Activated naive CD8-positive, alpha-beta T cell (primary cell): ENCODE measurements at regions not wholly inside any gene's neighbourhood (a gene's known extent, or its start where the extent isn't known, plus 50 kb on each side); places are given as distances from the start of the nearest gene placed in this dataset.
A peak's percentile ranks its signal among the peaks of the same experiment; 100 is the strongest.
"Not testable (repeated sequence)": the region's sequence is repeated elsewhere in the genome, so short reads cannot be mapped to it uniquely, and the experiment has no call there.

Source experiments
- H3K27ac Mint-ChIP-seq: one replicate; pipeline ENCODE4 v1.8.0; 2021; ENCODE audit warnings: mixed read lengths
- H3K27me3 Mint-ChIP-seq: one replicate; pipeline ENCODE4 v1.8.0; 2021; ENCODE audit warnings: mixed read lengths
- H3K36me3 Mint-ChIP-seq: one replicate; pipeline ENCODE4 v1.8.0; 2021; ENCODE audit warnings: mixed read lengths
- H3K4me1 Mint-ChIP-seq: one replicate; pipeline ENCODE4 v1.8.0; 2021; ENCODE audit warnings: low read depth, mixed read lengths
- H3K4me3 Mint-ChIP-seq: one replicate; pipeline ENCODE4 v1.8.0; 2021; ENCODE audit warnings: mild to moderate bottlenecking, mixed read lengths
- H3K9me3 Mint-ChIP-seq: one replicate; pipeline ENCODE4 v1.8.0; 2021; ENCODE audit warnings: low read depth, mixed read lengths

DNA sequence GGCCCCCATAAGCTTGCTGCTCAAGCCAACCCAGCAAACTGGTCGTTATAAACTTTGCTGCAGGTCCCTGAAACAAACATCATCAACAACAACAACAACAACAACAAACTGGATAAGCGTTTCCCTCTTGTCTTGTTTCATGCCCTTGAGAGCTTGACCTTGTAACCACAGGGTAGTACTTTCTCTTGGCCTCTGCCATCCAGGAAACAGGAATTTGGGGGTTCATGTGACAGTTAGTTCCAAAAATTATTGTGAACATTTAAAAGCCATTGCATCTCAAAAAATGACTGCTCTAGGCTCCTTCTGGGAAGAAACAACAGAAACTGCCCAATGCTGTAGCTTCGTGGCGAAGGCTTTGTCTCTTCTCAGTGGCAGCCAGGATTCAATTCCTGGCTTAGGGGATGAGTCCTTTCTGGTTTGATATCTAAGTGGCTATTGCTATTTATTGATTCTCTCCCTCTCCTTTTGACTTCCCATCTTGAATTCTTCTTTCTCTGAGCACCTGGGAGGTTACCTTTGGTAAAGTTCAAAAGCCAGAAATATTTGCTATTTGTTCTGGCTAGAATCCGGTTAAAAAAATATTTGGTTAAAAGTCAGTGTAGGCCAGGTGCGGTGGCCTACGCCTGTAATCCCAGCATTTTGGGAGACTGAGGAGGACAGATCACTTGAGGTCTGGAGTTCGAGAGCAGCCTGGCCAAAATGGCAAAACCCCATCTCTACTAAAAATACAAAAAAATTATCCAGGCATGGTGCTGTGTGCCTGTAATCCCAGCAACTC, 52.0 kb upstream of the CPM start:
- Mint-ChIP-seq H3K9me3 (peaks cover 11% of the 10 kb centered on the region), H3K4me3 (no peak overlapping the region), H3K36me3 (peaks cover 8% of the 10 kb centered on the region), H3K4me1 (no peaks in the 10 kb centered on the region), H3K27ac (no peak overlapping the region), H3K27me3 (no peaks in the 10 kb centered on the region)

DNA sequence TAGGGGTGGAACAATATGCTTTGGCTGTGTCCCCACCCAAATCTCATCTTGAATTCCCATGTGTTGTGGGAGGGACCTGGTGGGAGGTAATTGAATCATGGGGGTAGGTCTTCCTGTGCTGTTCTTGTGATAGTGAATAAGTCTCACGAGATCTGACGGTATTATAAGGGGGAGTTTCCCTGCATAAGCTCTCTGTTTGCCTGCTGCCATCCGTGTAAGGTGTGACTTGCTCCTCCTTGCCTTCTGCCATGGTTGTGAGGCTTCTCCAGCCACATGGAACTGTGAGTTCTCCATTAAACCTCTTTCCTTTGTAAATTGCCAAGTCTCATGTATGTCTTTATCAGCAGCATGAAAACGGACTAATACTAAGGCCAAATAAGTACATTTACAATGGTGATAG, 64.6 kb upstream of the CPM start:
- H3K4me3 Mint-ChIP-seq, H3K27ac Mint-ChIP-seq, H3K9me3 Mint-ChIP-seq, H3K27me3 Mint-ChIP-seq, H3K36me3 Mint-ChIP-seq, H3K4me1 Mint-ChIP-seq: not testable (repeated sequence)

- H3K4me1 Mint-ChIP-seq, result no peaks in the 10 kb centered on the region
- no peak overlapping the region for H3K4me3 Mint-ChIP-seq
- peaks cover 5% of the 10 kb centered on the region for H3K36me3 Mint-ChIP-seq
- H3K27ac Mint-ChIP-seq, result no peak overlapping the region
- peaks cover 3% of the 10 kb centered on the region for H3K9me3 Mint-ChIP-seq
- H3K27me3 Mint-ChIP-seq, result no peaks in the 10 kb centered on the region
These were observed 65.1 kb upstream of the CPM start for GRCh38 chr12:68998041-68998440.

- Mint-ChIP-seq H3K9me3 (peaks cover 3% of the 10 kb centered on the region), H3K27ac (no peak overlapping the region), H3K4me3 (no peak overlapping the region), H3K4me1 (no peaks in the 10 kb centered on the region), H3K27me3 (peaks cover 2% of the 10 kb centered on the region), H3K36me3 (peaks cover 5% of the 10 kb centered on the region)
These were observed 67.1 kb upstream of the CPM start for GRCh38 chr12:69000074-69000473.

GRCh38 chr12:69000540-69001243, 67.7 kb upstream of the CPM start:
- Mint-ChIP-seq H3K4me1 (no peaks in the 10 kb centered on the region), H3K27me3 (peaks cover 5% of the 10 kb centered on the region), H3K4me3 (no peak overlapping the region), H3K27ac (no peak overlapping the region), H3K9me3 (peaks cover 3% of the 10 kb centered on the region), H3K36me3 (peaks cover 5% of the 10 kb centered on the region)

- Mint-ChIP-seq H3K4me3 (no peak overlapping the region), H3K27me3 (peaks cover 5% of the 10 kb centered on the region), H3K27ac (no peak overlapping the region), H3K36me3 (peaks cover 5% of the 10 kb centered on the region), H3K4me1 (no peaks in the 10 kb centered on the region), H3K9me3 (peaks cover 3% of the 10 kb centered on the region)
These were observed 68.3 kb upstream of the CPM start for GRCh38 chr12:69001251-69001650.

- Mint-ChIP-seq H3K4me1 (peaks cover 7% of the 10 kb centered on the region), H3K36me3 (peaks cover 3% of the 10 kb centered on the region), H3K27me3 (peaks cover 8% of the 10 kb centered on the region), H3K27ac (no peak overlapping the region), H3K4me3 (no peak overlapping the region), H3K9me3 (no peaks in the 10 kb centered on the region)
These were observed 70.0 kb upstream of the CPM start for GRCh38 chr12:69002969-69003368.

GRCh38 chr12:69003991-69004390, 71.0 kb upstream of the CPM start:
- H3K27ac Mint-ChIP-seq, result no peak overlapping the region
- H3K4me3 Mint-ChIP-seq, result no peak overlapping the region
- no peaks in the 10 kb centered on the region for H3K9me3 Mint-ChIP-seq
- H3K36me3 Mint-ChIP-seq, result peaks cover 3% of the 10 kb centered on the region
- peaks cover 7% of the 10 kb centered on the region for H3K4me1 Mint-ChIP-seq
- peaks cover 8% of the 10 kb centered on the region for H3K27me3 Mint-ChIP-seq

- Mint-ChIP-seq H3K4me3 (no peak overlapping the region), H3K27ac (peak overlapping the region; percentile 41), H3K27me3 (peaks cover 11% of the 10 kb centered on the region), H3K4me1 (peaks cover 7% of the 10 kb centered on the region), H3K36me3 (no peaks in the 10 kb centered on the region), H3K9me3 (no peaks in the 10 kb centered on the region)
These were observed 74.3 kb upstream of the CPM start for GRCh38 chr12:69007101-69007854.

GRCh38 chr12:69007855-69008351, 74.9 kb upstream of the CPM start:
- H3K27me3 Mint-ChIP-seq, result peaks cover 11% of the 10 kb centered on the region
- H3K27ac Mint-ChIP-seq, result no peak overlapping the region
- peaks cover 7% of the 10 kb centered on the region for H3K4me1 Mint-ChIP-seq
- no peaks in the 10 kb centered on the region for H3K36me3 Mint-ChIP-seq
- no peak overlapping the region for H3K4me3 Mint-ChIP-seq
- no peaks in the 10 kb centered on the region for H3K9me3 Mint-ChIP-seq

- H3K4me1 Mint-ChIP-seq, result peaks cover 7% of the 10 kb centered on the region
- no peaks in the 10 kb centered on the region for H3K36me3 Mint-ChIP-seq
- no peaks in the 10 kb centered on the region for H3K9me3 Mint-ChIP-seq
- H3K27ac Mint-ChIP-seq, result no peak overlapping the region
- H3K4me3 Mint-ChIP-seq, result no peak overlapping the region
- peaks cover 11% of the 10 kb centered on the region for H3K27me3 Mint-ChIP-seq
These were observed 75.5 kb upstream of the CPM start for GRCh38 chr12:69008520-69008919.

DNA sequence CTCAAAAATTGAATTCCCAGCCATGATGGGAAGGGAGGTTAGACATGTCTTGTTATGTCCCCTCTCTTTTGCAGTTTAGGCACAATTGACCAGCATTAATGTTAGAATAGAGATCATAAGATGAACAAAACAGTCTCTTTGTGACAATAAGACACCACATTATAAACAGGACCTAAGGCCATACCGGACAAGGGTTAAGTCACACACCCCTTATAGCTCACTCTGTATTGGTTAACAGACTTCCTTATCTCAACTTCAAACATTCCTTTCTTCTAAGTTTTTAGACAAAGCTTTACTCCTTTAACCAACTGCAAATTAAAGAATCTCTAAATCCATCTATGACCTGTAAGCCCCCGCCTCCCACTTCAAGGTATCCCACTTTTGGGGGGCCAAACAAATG, 81.1 kb upstream of the CPM start:
- no peaks in the 10 kb centered on the region for H3K36me3 Mint-ChIP-seq
- no peak overlapping the region for H3K4me3 Mint-ChIP-seq
- H3K4me1 Mint-ChIP-seq, result no peaks in the 10 kb centered on the region
- H3K27ac Mint-ChIP-seq, result no peak overlapping the region
- H3K27me3 Mint-ChIP-seq, result peaks cover 8% of the 10 kb centered on the region
- no peaks in the 10 kb centered on the region for H3K9me3 Mint-ChIP-seq

DNA sequence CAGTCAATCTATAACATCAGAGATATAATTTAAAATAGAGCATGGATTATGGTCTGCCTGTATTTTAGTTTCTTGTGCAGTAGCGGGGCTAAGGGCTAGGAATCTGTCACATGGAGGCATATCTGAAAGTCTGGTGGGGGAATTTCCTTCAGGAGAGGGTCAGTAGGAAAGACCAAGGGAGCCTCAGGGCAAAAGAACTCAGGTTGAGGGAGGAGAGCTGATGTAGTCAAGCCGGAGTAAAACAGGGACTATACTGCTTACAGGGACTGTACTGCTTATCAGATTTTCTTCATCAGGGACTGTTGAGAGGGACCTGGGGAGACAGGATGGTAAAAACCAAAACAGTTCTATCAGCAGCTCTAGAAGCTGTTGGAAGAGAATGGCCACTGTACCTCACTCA, 82.0 kb upstream of the CPM start:
- Mint-ChIP-seq H3K9me3 (no peaks in the 10 kb centered on the region), H3K27me3 (peaks cover 7% of the 10 kb centered on the region), H3K4me1 (no peaks in the 10 kb centered on the region), H3K4me3 (no peak overlapping the region), H3K36me3 (peaks cover 2% of the 10 kb centered on the region), H3K27ac (no peak overlapping the region)

GRCh38 chr12:69015831-69016230, 82.9 kb upstream of the CPM start:
- H3K36me3 Mint-ChIP-seq, result peaks cover 2% of the 10 kb centered on the region
- no peaks in the 10 kb centered on the region for H3K4me1 Mint-ChIP-seq
- H3K9me3 Mint-ChIP-seq, result no peaks in the 10 kb centered on the region
- peaks cover 8% of the 10 kb centered on the region for H3K27me3 Mint-ChIP-seq
- no peak overlapping the region for H3K4me3 Mint-ChIP-seq
- no peak overlapping the region for H3K27ac Mint-ChIP-seq

- H3K36me3 Mint-ChIP-seq, result peaks cover 2% of the 10 kb centered on the region
- H3K9me3 Mint-ChIP-seq, result no peaks in the 10 kb centered on the region
- no peak overlapping the region for H3K27ac Mint-ChIP-seq
- peaks cover 8% of the 10 kb centered on the region for H3K27me3 Mint-ChIP-seq
- no peaks in the 10 kb centered on the region for H3K4me1 Mint-ChIP-seq
- H3K4me3 Mint-ChIP-seq, result no peak overlapping the region
These were observed 86.1 kb upstream of the CPM start for GRCh38 chr12:69019082-69019481.
